GM21723 (cell line): ENCODE measurements at regions not wholly inside any gene's neighbourhood (a gene's known extent, or its start where the extent isn't known, plus 50 kb on each side); places are given as distances from the start of the nearest gene placed in this dataset.

Experiments
- ATAC-seq: cut with Tn5 transposase; IDR thresholded peaks from one replicate; pipeline ENCODE4 v1.9.1; 2021; ENCODE audit warnings: mild to moderate bottlenecking, moderate library complexity; ENCODE audit not compliant: unreplicated experiment

- ATAC-seq: no peak
Observed at GRCh38 chr6:14913931-14914330, 331.9 kb upstream of the JARID2 start.

GRCh38 chr6:14915888-14916832 is 329.7 kb upstream of the JARID2 start:
- ATAC-seq: no peak

- no peak for ATAC-seq
Observed at GRCh38 chr6:14917109-14917910, 328.6 kb upstream of the JARID2 start.

- no peak for ATAC-seq
Observed at GRCh38 chr6:14918200-14918907, 327.5 kb upstream of the JARID2 start.

GRCh38 chr6:14919038-14919670 is 326.7 kb upstream of the JARID2 start:
- ATAC-seq: no peak

- no peak for ATAC-seq
Observed at GRCh38 chr6:14920276-14920675, 325.6 kb upstream of the JARID2 start.

GRCh38 chr6:14921170-14921569 is 324.7 kb upstream of the JARID2 start:
- no peak for ATAC-seq

- ATAC-seq: no peak
Observed at GRCh38 chr6:14921878-14922671, 323.8 kb upstream of the JARID2 start.

GRCh38 chr6:14922706-14923460 is 323.0 kb upstream of the JARID2 start:
- no peak for ATAC-seq

- ATAC-seq: no peak
Observed at GRCh38 chr6:14924126-14925024, 321.5 kb upstream of the JARID2 start.

GRCh38 chr6:14925025-14925698 is 320.7 kb upstream of the JARID2 start:
- no peak for ATAC-seq

- ATAC-seq: no peak
Observed at GRCh38 chr6:14925699-14926026, 320.2 kb upstream of the JARID2 start.

- ATAC-seq: no peak
Observed at GRCh38 chr6:14927398-14927797, 318.5 kb upstream of the JARID2 start.

- no peak for ATAC-seq
Observed at GRCh38 chr6:14929291-14929690, 316.6 kb upstream of the JARID2 start.

- no peak for ATAC-seq
Observed at GRCh38 chr6:14930366-14930989, 315.4 kb upstream of the JARID2 start.

GRCh38 chr6:14932485-14933182 is 313.2 kb upstream of the JARID2 start:
- no peak for ATAC-seq

- no peak for ATAC-seq
Observed at GRCh38 chr6:14933183-14933544, 312.7 kb upstream of the JARID2 start.
